BE2C (cell line): ENCODE measurements at regions not wholly inside any gene's neighbourhood (a gene's known extent, or its start where the extent isn't known, plus 50 kb on each side); places are given as distances from the start of the nearest gene placed in this dataset.
"Not testable (repeated sequence)": the region's sequence is repeated elsewhere in the genome, so short reads cannot be mapped to it uniquely, and the experiment has no call there.

Experiments
- DNase-seq: peaks from one replicate; pipeline ENCODE4 v3.0.0-alpha.2; 2020
- H3K27me3 ChIP-seq: fragments of 250-450 bp; sonication (Bioruptor Pico); 2 replicates; pipeline ENCODE4 v1.5.1; 2020; ENCODE audit warnings: mild to moderate bottlenecking
- H3K36me3 ChIP-seq: fragments of 250-450 bp; sonication (Bioruptor Pico); 2 replicates; pipeline ENCODE4 v1.5.1; 2020; ENCODE audit warnings: mild to moderate bottlenecking
- H3K4me1 ChIP-seq: fragments of 250-450 bp; sonication (Bioruptor Pico); 2 replicates; pipeline ENCODE4 v1.5.1; 2020
- H3K4me3 ChIP-seq: 2 replicates; pipeline ENCODE4 v1.5.1; 2011; ENCODE audit warnings: low read depth, low read length
- H3K9me3 ChIP-seq: fragments of 250-450 bp; sonication (Bioruptor Pico); 2 replicates; pipeline ENCODE4 v1.5.1; 2020
- TF ChIP-seq, protein P1 (sequence below): IDR thresholded peaks from 2 replicates; pipeline ENCODE4 v1.5.1; 2012; ENCODE audit warnings: mild to moderate bottlenecking, low read depth, low read length

DNA sequence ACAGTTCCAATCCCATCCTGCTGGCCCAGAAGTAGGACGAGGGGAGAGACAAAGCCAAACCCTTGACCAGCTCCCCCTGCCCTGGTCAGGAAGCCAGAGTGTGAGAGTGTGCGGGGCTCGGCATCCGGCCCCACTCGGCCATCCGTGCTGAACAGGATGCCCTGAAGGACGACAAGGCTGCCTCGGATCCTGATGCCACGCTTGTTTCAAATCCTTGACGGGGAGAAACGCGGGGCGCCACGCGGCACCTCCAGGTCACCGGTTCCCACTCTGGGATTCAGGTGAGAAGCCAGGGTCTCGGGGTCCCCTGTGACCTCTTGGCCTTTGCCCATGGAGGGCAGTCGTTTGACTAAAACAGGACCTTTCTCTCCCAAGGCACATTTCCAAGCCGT, 167.8 kb downstream of the BRD1 start:
- TF ChIP-seq, protein P1, sequence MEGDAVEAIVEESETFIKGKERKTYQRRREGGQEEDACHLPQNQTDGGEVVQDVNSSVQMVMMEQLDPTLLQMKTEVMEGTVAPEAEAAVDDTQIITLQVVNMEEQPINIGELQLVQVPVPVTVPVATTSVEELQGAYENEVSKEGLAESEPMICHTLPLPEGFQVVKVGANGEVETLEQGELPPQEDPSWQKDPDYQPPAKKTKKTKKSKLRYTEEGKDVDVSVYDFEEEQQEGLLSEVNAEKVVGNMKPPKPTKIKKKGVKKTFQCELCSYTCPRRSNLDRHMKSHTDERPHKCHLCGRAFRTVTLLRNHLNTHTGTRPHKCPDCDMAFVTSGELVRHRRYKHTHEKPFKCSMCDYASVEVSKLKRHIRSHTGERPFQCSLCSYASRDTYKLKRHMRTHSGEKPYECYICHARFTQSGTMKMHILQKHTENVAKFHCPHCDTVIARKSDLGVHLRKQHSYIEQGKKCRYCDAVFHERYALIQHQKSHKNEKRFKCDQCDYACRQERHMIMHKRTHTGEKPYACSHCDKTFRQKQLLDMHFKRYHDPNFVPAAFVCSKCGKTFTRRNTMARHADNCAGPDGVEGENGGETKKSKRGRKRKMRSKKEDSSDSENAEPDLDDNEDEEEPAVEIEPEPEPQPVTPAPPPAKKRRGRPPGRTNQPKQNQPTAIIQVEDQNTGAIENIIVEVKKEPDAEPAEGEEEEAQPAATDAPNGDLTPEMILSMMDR: no peak
- Histone ChIP-seq H3K9me3 (no peaks in the 10 kb centered on the region), H3K4me1 (no peaks in the 10 kb centered on the region)

DNA sequence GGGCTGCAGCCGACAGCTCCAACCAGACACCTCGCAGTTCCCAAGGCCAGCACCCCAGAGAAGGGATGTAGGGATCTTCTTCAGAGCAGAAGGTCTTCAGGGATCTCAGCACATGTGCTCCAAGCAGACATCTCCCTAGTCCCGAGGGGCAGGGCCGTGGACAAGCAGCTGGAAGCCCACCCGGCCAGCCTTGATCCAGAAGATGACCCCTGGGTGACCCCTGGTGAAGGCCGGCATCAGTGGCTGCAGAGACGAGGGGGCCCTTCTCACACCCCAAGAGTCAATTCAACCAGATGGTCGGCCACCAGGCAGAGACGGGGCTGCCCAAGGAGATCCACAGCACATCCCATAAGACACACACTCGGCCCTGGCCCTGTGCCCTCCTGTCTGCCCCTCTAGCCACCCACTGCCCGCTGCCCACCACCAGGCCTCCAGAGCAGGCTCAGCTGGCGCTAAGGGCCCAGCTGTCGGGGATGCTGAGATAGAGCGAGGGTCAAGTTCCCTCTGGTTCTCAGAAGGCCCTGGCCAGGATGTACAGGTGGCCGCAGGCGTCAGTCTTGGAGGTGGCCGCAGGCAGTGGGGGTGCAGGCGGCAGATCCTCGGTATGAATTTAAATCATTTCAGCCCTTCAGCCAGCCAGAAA, 168.3 kb downstream of the BRD1 start:
- no peaks in the 10 kb centered on the region for H3K9me3 ChIP-seq
- peaks cover 17% of the 10 kb centered on the region for H3K27me3 ChIP-seq
- TF ChIP-seq, protein P1: no peak
- no peak for DNase-seq
- H3K4me3 ChIP-seq: no peak overlapping the region
- H3K36me3 ChIP-seq: no peaks in the 10 kb centered on the region
- H3K4me1 ChIP-seq: no peaks in the 10 kb centered on the region

More for the DNA sequence above, 167.8 kb downstream of the BRD1 start:
- Histone ChIP-seq H3K27me3 (peaks cover 22% of the 10 kb centered on the region), H3K4me3 (no peak overlapping the region), H3K36me3 (no peaks in the 10 kb centered on the region)
- DNase-seq: no peak

DNA sequence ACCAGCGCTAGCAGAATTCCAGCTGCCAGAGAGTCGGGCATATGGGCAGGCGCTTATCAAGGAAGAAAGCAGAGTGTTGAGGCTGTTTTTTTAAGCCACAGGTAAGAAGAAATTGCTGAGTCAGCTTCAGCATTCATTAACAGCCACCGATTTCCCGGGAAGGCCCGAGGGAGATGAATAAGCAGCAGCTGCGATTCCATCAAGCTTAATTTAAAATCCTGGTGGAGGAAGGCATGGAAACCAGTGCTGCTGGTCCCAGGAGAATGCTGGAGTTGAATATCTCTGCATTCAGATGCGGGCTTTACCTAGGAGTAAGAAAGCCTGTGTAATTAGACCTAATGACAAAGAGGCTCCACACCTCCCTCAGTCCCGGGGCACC, 168.8 kb downstream of the BRD1 start:
- Histone ChIP-seq H3K27me3 (peaks cover 12% of the 10 kb centered on the region), H3K36me3 (no peaks in the 10 kb centered on the region), H3K4me3 (no peak overlapping the region), H3K9me3 (no peaks in the 10 kb centered on the region), H3K4me1 (no peaks in the 10 kb centered on the region)
- no peak for DNase-seq
- TF ChIP-seq, protein P1: no peak

DNA sequence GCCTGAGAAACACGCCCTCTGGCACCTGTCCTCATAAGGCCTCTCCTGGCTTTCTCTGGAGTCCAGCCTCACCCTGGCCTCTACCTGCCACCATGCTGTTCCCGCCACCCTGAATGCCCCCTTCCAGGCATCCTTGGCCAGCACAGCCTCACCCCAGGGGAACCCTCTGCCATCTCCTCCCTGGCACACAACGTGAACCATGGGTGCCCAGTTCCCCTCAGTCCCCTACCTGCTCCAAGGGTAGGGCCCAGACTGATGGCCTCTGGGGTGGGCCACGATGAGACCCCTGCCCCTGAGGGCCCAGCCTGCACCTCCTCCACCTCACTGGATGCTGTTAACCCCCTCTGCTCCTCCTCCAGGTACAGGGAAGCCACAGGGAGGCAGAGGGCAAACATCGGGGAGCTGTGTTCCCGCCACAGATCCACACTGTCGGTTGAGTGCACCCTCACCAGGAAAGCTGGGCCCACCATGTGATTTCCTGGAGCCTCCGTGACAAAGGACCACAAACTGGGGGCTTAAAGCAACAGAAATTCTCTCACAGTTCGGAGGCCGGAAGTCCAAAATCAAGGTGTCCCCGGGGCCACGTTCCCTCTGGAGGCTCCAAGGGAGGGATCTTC, 169.6 kb downstream of the BRD1 start:
- Histone ChIP-seq H3K4me1 (no peaks in the 10 kb centered on the region), H3K27me3 (peaks cover 8% of the 10 kb centered on the region), H3K36me3 (no peaks in the 10 kb centered on the region), H3K4me3 (no peak overlapping the region), H3K9me3 (no peaks in the 10 kb centered on the region)
- no peak for DNase-seq
- TF ChIP-seq, protein P1: no peak

DNA sequence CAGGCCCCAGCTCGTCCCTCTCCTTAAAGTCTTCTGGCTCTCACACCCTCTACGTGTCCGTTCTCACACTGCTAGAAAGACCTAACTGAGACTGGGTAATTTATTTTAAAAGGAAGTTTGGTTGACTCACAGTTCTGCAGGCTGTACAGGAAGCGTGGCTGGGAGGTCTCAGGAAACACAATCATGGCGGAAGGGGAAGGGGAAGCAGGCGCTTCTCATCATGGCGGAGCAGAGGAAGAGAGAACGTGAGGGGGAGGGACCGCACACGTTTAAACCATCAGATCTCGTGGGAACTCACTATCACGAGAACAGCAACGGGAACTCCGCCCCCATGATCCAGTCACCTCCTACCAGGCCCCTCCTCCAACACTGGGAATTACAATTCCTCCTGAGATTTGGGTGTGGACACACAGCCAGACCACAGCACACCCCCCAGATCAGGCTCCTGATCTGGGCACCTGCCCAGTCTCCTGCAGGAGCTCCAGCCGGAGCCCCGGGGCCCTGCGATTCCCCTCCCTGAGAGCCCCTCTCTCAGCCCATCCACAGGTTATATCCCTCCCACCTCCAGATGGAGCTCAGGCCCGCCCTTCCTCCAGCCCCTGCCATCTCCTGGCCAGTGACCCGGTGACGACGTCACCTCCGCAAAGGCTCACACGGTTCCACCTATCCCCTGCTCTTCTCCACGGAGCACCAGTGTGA, 170.2 kb downstream of the BRD1 start:
- Histone ChIP-seq H3K27me3 (peaks cover 5% of the 10 kb centered on the region), H3K9me3 (no peaks in the 10 kb centered on the region), H3K4me3 (no peak overlapping the region), H3K36me3 (no peaks in the 10 kb centered on the region), H3K4me1 (no peaks in the 10 kb centered on the region)
- TF ChIP-seq, protein P1: no peak
- DNase-seq: no peak

DNA sequence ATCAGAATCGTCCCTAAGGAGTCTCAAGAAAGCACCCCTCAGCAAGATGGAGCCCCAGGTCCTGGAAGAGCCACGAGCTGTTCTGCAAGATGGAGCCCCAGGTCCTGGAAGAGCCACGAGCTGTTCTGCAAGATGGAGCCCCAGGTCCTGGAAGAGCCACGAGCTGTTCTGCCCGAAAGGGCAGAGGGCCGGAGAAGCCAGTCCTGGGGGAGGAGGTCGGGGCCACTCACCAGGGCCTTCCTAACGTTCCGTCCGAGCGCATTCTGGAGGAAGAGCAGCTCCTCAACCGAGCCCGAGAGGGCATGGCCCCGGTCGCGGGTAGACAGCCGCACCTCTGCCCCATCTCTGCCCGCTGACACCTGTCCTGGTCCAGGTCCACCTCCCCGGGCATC, 170.8 kb downstream of the BRD1 start:
- not testable (repeated sequence) for DNase-seq, H3K9me3 ChIP-seq, H3K36me3 ChIP-seq, H3K4me1 ChIP-seq, H3K27me3 ChIP-seq, H3K4me3 ChIP-seq
